B cell (primary cell): ENCODE measurements at regions not wholly inside any gene's neighbourhood (a gene's known extent, or its start where the extent isn't known, plus 50 kb on each side); places are given as distances from the start of the nearest gene placed in this dataset.
"Not testable (repeated sequence)": the region's sequence is repeated elsewhere in the genome, so short reads cannot be mapped to it uniquely, and the experiment has no call there.

Experiments
- ATAC-seq: fragments of 200-7000 bp; cut with Tn5 transposase; one replicate; pipeline ENCODE4 v1.10.0; 2021; ENCODE audit warnings: low read depth, mild to moderate bottlenecking, moderate number of reproducible peaks, moderate library complexity
- CTCF ChIA-PET: fragments of 350-600 bp; sonication (Branson Sonifier 250); formaldehyde crosslinking; loops from one replicate; lab custom pipeline; 2021; ENCODE audit warnings: antibody characterized with exemption, inconsistent platforms; lab: Charles Lee
- POLR2A ChIA-PET: fragments of 350-600 bp; sonication (Branson Sonifier 250); formaldehyde crosslinking; loops from one replicate; lab custom pipeline; 2021; ENCODE audit warnings: antibody characterized with exemption; lab: Charles Lee
- DNase-seq: peaks from one replicate; pipeline ENCODE4 v3.0.0; 2013
- H2AFZ ChIP-seq: 2 replicates; pipeline ENCODE4 v1.6.1; 2012; ENCODE audit warnings: mild to moderate bottlenecking, low read depth, low read length; ENCODE audit not compliant: insufficient read depth, poor library complexity, severe bottlenecking
- H3K27ac ChIP-seq, 2 donors: 1 replicate in 1 of 2; 2 replicates in 1 of 2; pipeline ENCODE4 v1.5.1; 2012 to 2013; ENCODE audit warnings: low read length in 2 of 2, mild to moderate bottlenecking in 2 of 2, moderate library complexity in 1 of 2
- H3K27me3 ChIP-seq, 4 experiments: fragments of 200-600 bp in 1 of 4; sonication (generic) in 1 of 4; replicated peaks in 1 of 4; 1 replicate in 2 of 4; 2 replicates in 2 of 4; pipeline versions ENCODE4 v1.6.1 to v1.7.0; 2013 to 2016; ENCODE audit warnings: low read length in 3 of 4, mild to moderate bottlenecking in 2 of 4, mixed read lengths in 1 of 4, moderate library complexity in 1 of 4; ENCODE audit not compliant: insufficient read depth in 4 of 4, control insufficient read depth in 3 of 4; ENCODE audit errors: control extremely low read depth in 1 of 4
- H3K36me3 ChIP-seq, 2 experiments: replicated peaks in 1 of 2; 1 replicate in 1 of 2; 2 replicates in 1 of 2; pipeline versions ENCODE4 v1.6.1 to v1.7.1; 2013; ENCODE audit warnings: low read length in 1 of 2; ENCODE audit not compliant: insufficient read depth in 2 of 2, control insufficient read depth in 1 of 2; ENCODE audit errors: control extremely low read depth in 1 of 2, extremely low read depth in 1 of 2
- H3K4me1 ChIP-seq, 2 donors: fragments of 200-600 bp in 1 of 2; sonication (generic) in 1 of 2; 1 replicate in 1 of 2; 2 replicates in 1 of 2; pipeline versions ENCODE4 v1.5.1 to v1.6.1; 2013 to 2017; ENCODE audit warnings: low read length in 2 of 2; ENCODE audit not compliant: control insufficient read depth in 2 of 2, insufficient read depth in 2 of 2
- H3K4me2 ChIP-seq: replicated peaks from 2 replicates; pipeline ENCODE3; 2012; ENCODE audit warnings: mild to moderate bottlenecking, low read depth, low read length; ENCODE audit not compliant: poor library complexity, severe bottlenecking
- H3K4me3 ChIP-seq, 5 experiments: fragments of 200-600 bp in 1 of 5; sonication (generic) in 1 of 5; 1 replicate in 3 of 5; 2 replicates in 2 of 5; pipeline versions ENCODE4 v1.5.1 to v1.7.0; 2011 to 2016; ENCODE audit warnings: low read length in 4 of 5, mild to moderate bottlenecking in 4 of 5, low read depth in 2 of 5, control low read depth in 1 of 5, moderate library complexity in 1 of 5; ENCODE audit not compliant: insufficient read depth in 1 of 5; ENCODE audit errors: control extremely low read depth in 1 of 5, extremely low read depth in 1 of 5
- H3K79me2 ChIP-seq: fragments of 200-600 bp; sonication (generic); one replicate; pipeline ENCODE4 v1.6.0; 2016; ENCODE audit warnings: low read length; ENCODE audit not compliant: control insufficient read depth, insufficient read depth
- H3K9ac ChIP-seq: fragments of 200-600 bp; sonication (generic); 2 replicates; pipeline ENCODE4 v1.6.1; 2017; ENCODE audit warnings: mild to moderate bottlenecking, low read length, moderate library complexity
- H3K9me3 ChIP-seq, 3 donors: one replicate each; pipeline versions ENCODE4 v1.6.1 to v1.7.1; 2013; ENCODE audit warnings: low read length in 2 of 3; ENCODE audit not compliant: control insufficient read depth in 2 of 3, insufficient read depth in 1 of 3; ENCODE audit errors: control extremely low read depth in 1 of 3
- H4K20me1 ChIP-seq: 2 replicates; pipeline ENCODE4 v1.6.0; 2012; ENCODE audit warnings: mild to moderate bottlenecking, low read length; ENCODE audit not compliant: insufficient read depth, control insufficient read depth, poor library complexity, severe bottlenecking
- H3K27ac Mint-ChIP-seq: one replicate; pipeline ENCODE4 v1.8.0; 2021; ENCODE audit warnings: mixed read lengths
- H3K27me3 Mint-ChIP-seq: one replicate; pipeline ENCODE4 v1.8.0; 2021; ENCODE audit warnings: mixed read lengths
- H3K4me1 Mint-ChIP-seq: one replicate; pipeline ENCODE4 v1.8.0; 2021; ENCODE audit warnings: mixed read lengths
- H3K4me3 Mint-ChIP-seq: one replicate; pipeline ENCODE4 v1.8.0; 2021; ENCODE audit warnings: mixed read lengths
- H3K9me3 Mint-ChIP-seq: one replicate; pipeline ENCODE4 v1.8.0; 2022; ENCODE audit warnings: mixed read lengths; ENCODE audit not compliant: insufficient read depth
- CTCF ChIP-seq: fragments of 200-600 bp; IDR thresholded peaks from one replicate; pipeline ENCODE4 v1.8.0; 2022; ENCODE audit warnings: antibody characterized with exemption, mild to moderate bottlenecking
- EZH2 ChIP-seq: IDR thresholded peaks from 2 replicates; pipeline ENCODE4 v1.6.1; 2012; ENCODE audit warnings: borderline replicate concordance, low read depth, mild to moderate bottlenecking, moderate library complexity, low read length; ENCODE audit not compliant: insufficient read depth, poor library complexity, severe bottlenecking
- WGBS: methylation state at CpG from one replicate; pipeline ENCODE4 v1.1.5; 2013; ENCODE audit warnings: missing lambda C conversion rate; ENCODE audit not compliant: insufficient coverage; 5-methylcytosine and 5-hydroxymethylcytosine counted together
- intact Hi-C: fragments of 100-400 bp; cut with micrococcal nuclease; formaldehyde crosslinking; loops from one replicate; pipeline ENCODE4 v1.10.0; 2022

GRCh38 chr1:188023206-188023605 lies 1194.5 kb downstream of the PLA2G4A start:
- CTCF ChIA-PET = no interaction called here
- Histone ChIP-seq H3K27ac (no peak overlapping the region), H3K4me1 (no peaks in the 10 kb centered on the region), H3K4me2 (no peak overlapping the region), H2AFZ (no peak overlapping the region), H3K79me2 (no peaks in the 10 kb centered on the region), H3K9me3 (no peaks in the 10 kb centered on the region), H4K20me1 (no peaks in the 10 kb centered on the region), H3K4me3 (no peak overlapping the region), H3K27me3 (no peaks in the 10 kb centered on the region), H3K36me3 (no peaks in the 10 kb centered on the region), H3K9ac (no peak overlapping the region)
- Mint-ChIP-seq H3K4me1 (no peaks in the 10 kb centered on the region), H3K4me3 (no peak overlapping the region), H3K27me3 (no peaks in the 10 kb centered on the region), H3K9me3 (peaks cover 7% of the 10 kb centered on the region), H3K27ac (no peak overlapping the region)
- ATAC-seq = no peak
- no peak for TF ChIP-seq CTCF
- TF ChIP-seq EZH2 = no peak
- 89% methylated on average over 2 of the region's 2 CpGs for WGBS
- no peak for DNase-seq
- intact Hi-C loops = no loop called here
- POLR2A ChIA-PET = no interaction called here

- no peak overlapping the region for H3K9ac ChIP-seq
- Mint-ChIP-seq H3K4me3 (no peak overlapping the region), H3K9me3 (no peaks in the 10 kb centered on the region), H3K27me3 (no peaks in the 10 kb centered on the region), H3K27ac (no peak overlapping the region), H3K4me1 (no peaks in the 10 kb centered on the region)
- H3K27me3 ChIP-seq = no peaks in the 10 kb centered on the region
- no peak for TF ChIP-seq EZH2
- TF ChIP-seq CTCF = no peak
- H3K4me2 ChIP-seq = no peak overlapping the region
- DNase-seq (no peak), ATAC-seq (no peak)
- ChIA-PET CTCF (no interaction called here), POLR2A (no interaction called here)
- intact Hi-C loops = no loop called here
- no peak overlapping the region for H3K4me3 ChIP-seq
- no peaks in the 10 kb centered on the region for H4K20me1 ChIP-seq
- H3K27ac ChIP-seq = no peak overlapping the region
- H3K36me3 ChIP-seq = no peaks in the 10 kb centered on the region
- H3K79me2 ChIP-seq = no peaks in the 10 kb centered on the region
- no peaks in the 10 kb centered on the region for H3K4me1 ChIP-seq
- H3K9me3 ChIP-seq = no peaks in the 10 kb centered on the region
- H2AFZ ChIP-seq = no peak overlapping the region
Measured at GRCh38 chr1:188027613-188028012, 1198.9 kb downstream of the PLA2G4A start.

GRCh38 chr1:188037572-188037971 lies 1208.8 kb downstream of the PLA2G4A start:
- H3K4me1 ChIP-seq, H3K27ac Mint-ChIP-seq, POLR2A ChIA-PET, H3K27me3 Mint-ChIP-seq, H3K36me3 ChIP-seq, H2AFZ ChIP-seq, H3K9me3 Mint-ChIP-seq, H3K27me3 ChIP-seq, H3K4me3 ChIP-seq, intact Hi-C loops, ATAC-seq, DNase-seq, H3K4me1 Mint-ChIP-seq, H3K79me2 ChIP-seq, CTCF ChIA-PET, H3K4me3 Mint-ChIP-seq, H3K9ac ChIP-seq, H3K27ac ChIP-seq, H3K4me2 ChIP-seq, H4K20me1 ChIP-seq: not testable (repeated sequence)
- H3K9me3 ChIP-seq = peaks cover 0 to 10% (median 0%) of the 10 kb centered on the region in 3 donors
- 58% methylated on average over 2 of the region's 2 CpGs for WGBS
